ENCODE measurements at regions not wholly inside any gene's neighbourhood (a gene's known extent, or its start where the extent isn't known, plus 50 kb on each side); places are given as distances from the start of the nearest gene placed in this dataset.

DNA sequence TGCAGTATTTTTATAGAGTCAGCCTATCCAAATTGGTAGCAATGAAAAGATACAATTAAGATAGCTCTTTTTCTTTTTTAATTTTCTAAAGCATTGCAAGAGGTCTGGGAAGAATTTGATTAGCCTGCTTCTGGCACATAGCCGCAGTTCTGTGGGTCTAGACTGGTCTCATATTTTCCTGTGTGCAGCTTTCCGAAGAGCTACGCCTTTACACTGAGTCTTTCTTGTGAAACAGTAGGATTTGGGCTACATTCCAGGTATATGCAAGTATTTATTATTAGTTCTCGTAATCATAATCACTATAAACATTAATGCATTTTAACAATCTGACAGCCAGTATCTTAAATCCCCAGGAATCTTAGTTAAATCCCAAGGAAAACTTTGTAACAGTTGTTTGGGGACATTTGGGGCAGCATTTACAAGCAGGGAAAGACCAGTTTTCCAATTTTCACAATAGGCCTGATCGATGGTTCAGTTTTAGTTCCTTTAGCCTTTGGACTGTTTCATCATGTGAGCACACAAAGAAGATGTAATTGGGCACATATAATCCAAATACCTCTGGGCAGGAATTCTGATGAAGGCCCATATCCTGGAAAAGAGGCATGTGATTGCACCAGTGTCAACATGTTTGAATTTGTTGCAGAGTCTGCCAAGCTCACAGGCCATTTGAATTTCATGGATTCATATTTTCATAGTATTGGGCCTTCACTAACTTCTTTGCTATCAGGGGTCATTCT lies 287.3 kb downstream of the INHBA start:
- H3K36me3 ChIP-seq (ENCODE audit: insufficient read depth): no peaks in the 10 kb centered on the region
- H3K27me3 ChIP-seq (ENCODE audit: insufficient read depth): no peaks in the 10 kb centered on the region
- no peak overlapping the region for H3K27ac ChIP-seq (ENCODE audit: low read depth)
- H3K4me1 Mint-ChIP-seq: peaks cover 6% of the 10 kb centered on the region
- H3K9me2 ChIP-seq (ENCODE audit: insufficient read depth): no peaks in the 10 kb centered on the region
- no peak overlapping the region for H2AFZ ChIP-seq
- no peaks in the 10 kb centered on the region for H3K27me3 Mint-ChIP-seq (ENCODE audit: insufficient read depth, low read depth, poor library complexity)
- H3F3A ChIP-seq (replicated peaks; ENCODE audit: low read depth): no peaks in the 10 kb centered on the region
- no peak overlapping the region for H3K4me3 Mint-ChIP-seq
- H4K20me1 ChIP-seq (replicated peaks; ENCODE audit: insufficient read depth): no peaks in the 10 kb centered on the region
- no peaks in the 10 kb centered on the region for H3K79me2 ChIP-seq (replicated peaks; ENCODE audit: insufficient read depth)
- no peak for ATAC-seq
- no peak overlapping the region for H3K4me2 ChIP-seq
- H3K36me3 Mint-ChIP-seq (ENCODE audit: low read depth): no peaks in the 10 kb centered on the region
- H3K27ac Mint-ChIP-seq: no peak overlapping the region
- no peaks in the 10 kb centered on the region; the same call in 2 of the 3 replicates for H3K9me3 Mint-ChIP-seq
- no peak overlapping the region for H3K4me3 ChIP-seq
- TF ChIP-seq, protein P1, sequence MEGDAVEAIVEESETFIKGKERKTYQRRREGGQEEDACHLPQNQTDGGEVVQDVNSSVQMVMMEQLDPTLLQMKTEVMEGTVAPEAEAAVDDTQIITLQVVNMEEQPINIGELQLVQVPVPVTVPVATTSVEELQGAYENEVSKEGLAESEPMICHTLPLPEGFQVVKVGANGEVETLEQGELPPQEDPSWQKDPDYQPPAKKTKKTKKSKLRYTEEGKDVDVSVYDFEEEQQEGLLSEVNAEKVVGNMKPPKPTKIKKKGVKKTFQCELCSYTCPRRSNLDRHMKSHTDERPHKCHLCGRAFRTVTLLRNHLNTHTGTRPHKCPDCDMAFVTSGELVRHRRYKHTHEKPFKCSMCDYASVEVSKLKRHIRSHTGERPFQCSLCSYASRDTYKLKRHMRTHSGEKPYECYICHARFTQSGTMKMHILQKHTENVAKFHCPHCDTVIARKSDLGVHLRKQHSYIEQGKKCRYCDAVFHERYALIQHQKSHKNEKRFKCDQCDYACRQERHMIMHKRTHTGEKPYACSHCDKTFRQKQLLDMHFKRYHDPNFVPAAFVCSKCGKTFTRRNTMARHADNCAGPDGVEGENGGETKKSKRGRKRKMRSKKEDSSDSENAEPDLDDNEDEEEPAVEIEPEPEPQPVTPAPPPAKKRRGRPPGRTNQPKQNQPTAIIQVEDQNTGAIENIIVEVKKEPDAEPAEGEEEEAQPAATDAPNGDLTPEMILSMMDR (conservative IDR thresholded peaks at IDR 0.05; ENCODE audit: low read depth in 2 of 2): no peak
- TF ChIP-seq EZH2phosphoT487 (IDR thresholded peaks at IDR 0.05; ENCODE audit: unreplicated experiment) (no peak), POLR2AphosphoS5 (IDR thresholded peaks at IDR 0.05; ENCODE audit: low read depth) (no peak), NANOG (IDR thresholded peaks at IDR 0.05; ENCODE audit: borderline replicate concordance) (no peak), CREB1 (CRISPR knock-in tag; IDR thresholded peaks at IDR 0.05; ENCODE audit: low read depth) (no peak), ZNF331 (CRISPR knock-in tag; IDR thresholded peaks at IDR 0.05; ENCODE audit: low read depth) (no peak), JUNB (IDR thresholded peaks at IDR 0.05; ENCODE audit: unreplicated experiment) (no peak), STAT1 (IDR thresholded peaks at IDR 0.05; ENCODE audit: unreplicated experiment) (no peak), ZNF114 (CRISPR knock-in tag; IDR thresholded peaks at IDR 0.05) (no peak), EZH2 (IDR thresholded peaks at IDR 0.05; ENCODE audit: low read depth, unreplicated experiment) (no peak)
- TF ChIP-seq, protein P2, sequence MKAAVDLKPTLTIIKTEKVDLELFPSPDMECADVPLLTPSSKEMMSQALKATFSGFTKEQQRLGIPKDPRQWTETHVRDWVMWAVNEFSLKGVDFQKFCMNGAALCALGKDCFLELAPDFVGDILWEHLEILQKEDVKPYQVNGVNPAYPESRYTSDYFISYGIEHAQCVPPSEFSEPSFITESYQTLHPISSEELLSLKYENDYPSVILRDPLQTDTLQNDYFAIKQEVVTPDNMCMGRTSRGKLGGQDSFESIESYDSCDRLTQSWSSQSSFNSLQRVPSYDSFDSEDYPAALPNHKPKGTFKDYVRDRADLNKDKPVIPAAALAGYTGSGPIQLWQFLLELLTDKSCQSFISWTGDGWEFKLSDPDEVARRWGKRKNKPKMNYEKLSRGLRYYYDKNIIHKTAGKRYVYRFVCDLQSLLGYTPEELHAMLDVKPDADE (IDR thresholded peaks at IDR 0.05): no peak
- TF ChIP-seq, protein P3, sequence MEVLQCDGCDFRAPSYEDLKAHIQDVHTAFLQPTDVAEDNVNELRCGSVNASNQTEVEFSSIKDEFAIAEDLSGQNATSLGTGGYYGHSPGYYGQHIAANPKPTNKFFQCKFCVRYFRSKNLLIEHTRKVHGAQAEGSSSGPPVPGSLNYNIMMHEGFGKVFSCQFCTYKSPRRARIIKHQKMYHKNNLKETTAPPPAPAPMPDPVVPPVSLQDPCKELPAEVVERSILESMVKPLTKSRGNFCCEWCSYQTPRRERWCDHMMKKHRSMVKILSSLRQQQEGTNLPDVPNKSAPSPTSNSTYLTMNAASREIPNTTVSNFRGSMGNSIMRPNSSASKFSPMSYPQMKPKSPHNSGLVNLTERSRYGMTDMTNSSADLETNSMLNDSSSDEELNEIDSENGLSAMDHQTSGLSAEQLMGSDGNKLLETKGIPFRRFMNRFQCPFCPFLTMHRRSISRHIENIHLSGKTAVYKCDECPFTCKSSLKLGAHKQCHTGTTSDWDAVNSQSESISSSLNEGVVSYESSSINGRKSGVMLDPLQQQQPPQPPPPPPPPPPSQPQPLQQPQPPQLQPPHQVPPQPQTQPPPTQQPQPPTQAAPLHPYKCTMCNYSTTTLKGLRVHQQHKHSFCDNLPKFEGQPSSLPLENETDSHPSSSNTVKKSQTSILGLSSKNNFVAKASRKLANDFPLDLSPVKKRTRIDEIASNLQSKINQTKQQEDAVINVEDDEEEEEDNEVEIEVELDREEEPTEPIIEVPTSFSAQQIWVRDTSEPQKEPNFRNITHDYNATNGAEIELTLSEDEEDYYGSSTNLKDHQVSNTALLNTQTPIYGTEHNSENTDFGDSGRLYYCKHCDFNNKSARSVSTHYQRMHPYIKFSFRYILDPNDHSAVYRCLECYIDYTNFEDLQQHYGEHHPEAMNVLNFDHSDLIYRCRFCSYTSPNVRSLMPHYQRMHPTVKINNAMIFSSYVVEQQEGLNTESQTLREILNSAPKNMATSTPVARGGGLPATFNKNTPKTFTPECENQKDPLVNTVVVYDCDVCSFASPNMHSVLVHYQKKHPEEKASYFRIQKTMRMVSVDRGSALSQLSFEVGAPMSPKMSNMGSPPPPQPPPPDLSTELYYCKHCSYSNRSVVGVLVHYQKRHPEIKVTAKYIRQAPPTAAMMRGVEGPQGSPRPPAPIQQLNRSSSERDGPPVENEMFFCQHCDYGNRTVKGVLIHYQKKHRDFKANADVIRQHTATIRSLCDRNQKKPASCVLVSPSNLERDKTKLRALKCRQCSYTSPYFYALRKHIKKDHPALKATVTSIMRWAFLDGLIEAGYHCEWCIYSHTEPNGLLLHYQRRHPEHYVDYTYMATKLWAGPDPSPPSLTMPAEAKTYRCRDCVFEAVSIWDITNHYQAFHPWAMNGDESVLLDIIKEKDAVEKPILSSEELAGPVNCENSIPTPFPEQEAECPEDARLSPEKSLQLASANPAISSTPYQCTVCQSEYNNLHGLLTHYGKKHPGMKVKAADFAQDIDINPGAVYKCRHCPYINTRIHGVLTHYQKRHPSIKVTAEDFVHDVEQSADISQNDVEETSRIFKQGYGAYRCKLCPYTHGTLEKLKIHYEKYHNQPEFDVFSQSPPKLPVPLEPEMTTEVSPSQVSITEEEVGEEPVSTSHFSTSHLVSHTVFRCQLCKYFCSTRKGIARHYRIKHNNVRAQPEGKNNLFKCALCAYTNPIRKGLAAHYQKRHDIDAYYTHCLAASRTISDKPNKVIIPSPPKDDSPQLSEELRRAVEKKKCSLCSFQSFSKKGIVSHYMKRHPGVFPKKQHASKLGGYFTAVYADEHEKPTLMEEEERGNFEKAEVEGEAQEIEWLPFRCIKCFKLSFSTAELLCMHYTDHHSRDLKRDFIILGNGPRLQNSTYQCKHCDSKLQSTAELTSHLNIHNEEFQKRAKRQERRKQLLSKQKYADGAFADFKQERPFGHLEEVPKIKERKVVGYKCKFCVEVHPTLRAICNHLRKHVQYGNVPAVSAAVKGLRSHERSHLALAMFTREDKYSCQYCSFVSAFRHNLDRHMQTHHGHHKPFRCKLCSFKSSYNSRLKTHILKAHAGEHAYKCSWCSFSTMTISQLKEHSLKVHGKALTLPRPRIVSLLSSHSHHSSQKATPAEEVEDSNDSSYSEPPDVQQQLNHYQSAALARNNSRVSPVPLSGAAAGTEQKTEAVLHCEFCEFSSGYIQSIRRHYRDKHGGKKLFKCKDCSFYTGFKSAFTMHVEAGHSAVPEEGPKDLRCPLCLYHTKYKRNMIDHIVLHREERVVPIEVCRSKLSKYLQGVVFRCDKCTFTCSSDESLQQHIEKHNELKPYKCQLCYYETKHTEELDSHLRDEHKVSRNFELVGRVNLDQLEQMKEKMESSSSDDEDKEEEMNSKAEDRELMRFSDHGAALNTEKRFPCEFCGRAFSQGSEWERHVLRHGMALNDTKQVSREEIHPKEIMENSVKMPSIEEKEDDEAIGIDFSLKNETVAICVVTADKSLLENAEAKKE (CRISPR knock-in tag; IDR thresholded peaks at IDR 0.05): no peak
- TF ChIP-seq, protein P4, sequence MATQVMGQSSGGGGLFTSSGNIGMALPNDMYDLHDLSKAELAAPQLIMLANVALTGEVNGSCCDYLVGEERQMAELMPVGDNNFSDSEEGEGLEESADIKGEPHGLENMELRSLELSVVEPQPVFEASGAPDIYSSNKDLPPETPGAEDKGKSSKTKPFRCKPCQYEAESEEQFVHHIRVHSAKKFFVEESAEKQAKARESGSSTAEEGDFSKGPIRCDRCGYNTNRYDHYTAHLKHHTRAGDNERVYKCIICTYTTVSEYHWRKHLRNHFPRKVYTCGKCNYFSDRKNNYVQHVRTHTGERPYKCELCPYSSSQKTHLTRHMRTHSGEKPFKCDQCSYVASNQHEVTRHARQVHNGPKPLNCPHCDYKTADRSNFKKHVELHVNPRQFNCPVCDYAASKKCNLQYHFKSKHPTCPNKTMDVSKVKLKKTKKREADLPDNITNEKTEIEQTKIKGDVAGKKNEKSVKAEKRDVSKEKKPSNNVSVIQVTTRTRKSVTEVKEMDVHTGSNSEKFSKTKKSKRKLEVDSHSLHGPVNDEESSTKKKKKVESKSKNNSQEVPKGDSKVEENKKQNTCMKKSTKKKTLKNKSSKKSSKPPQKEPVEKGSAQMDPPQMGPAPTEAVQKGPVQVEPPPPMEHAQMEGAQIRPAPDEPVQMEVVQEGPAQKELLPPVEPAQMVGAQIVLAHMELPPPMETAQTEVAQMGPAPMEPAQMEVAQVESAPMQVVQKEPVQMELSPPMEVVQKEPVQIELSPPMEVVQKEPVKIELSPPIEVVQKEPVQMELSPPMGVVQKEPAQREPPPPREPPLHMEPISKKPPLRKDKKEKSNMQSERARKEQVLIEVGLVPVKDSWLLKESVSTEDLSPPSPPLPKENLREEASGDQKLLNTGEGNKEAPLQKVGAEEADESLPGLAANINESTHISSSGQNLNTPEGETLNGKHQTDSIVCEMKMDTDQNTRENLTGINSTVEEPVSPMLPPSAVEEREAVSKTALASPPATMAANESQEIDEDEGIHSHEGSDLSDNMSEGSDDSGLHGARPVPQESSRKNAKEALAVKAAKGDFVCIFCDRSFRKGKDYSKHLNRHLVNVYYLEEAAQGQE (IDR thresholded peaks at IDR 0.05; ENCODE audit: unreplicated experiment): no peak
- no peaks in the 10 kb centered on the region; the same call in 1 of the 2 replicates for H3K4me1 ChIP-seq (ENCODE audit: insufficient read depth)
- no peak for DNase-seq (ENCODE audit: low spot score)

Data from GM23338 (cell line).